LoVo (cell line): ENCODE measurements at regions not wholly inside any gene's neighbourhood (a gene's known extent, or its start where the extent isn't known, plus 50 kb on each side); places are given as distances from the start of the nearest gene placed in this dataset.
A peak's percentile ranks its signal among the peaks of the same experiment; 100 is the strongest.
"Not testable (repeated sequence)": the region's sequence is repeated elsewhere in the genome, so short reads cannot be mapped to it uniquely, and the experiment has no call there.

ENCODE experiments used
- DNase-seq: peaks from one replicate; pipeline ENCODE4 v3.0.0-alpha.2; 2016; ENCODE audit warnings: low spot score

GRCh38 chr20:1825938-1826445 lies 69.2 kb upstream of the SIRPA start:
- no peak for DNase-seq

GRCh38 chr20:1825507-1825906 lies 69.7 kb upstream of the SIRPA start:
- no peak for DNase-seq

- no peak for DNase-seq
Observed at GRCh38 chr20:1824834-1825233, 70.4 kb upstream of the SIRPA start.

- no peak for DNase-seq
Observed at GRCh38 chr20:1824181-1824580, 71.0 kb upstream of the SIRPA start.

GRCh38 chr20:1823450-1823844 lies 71.8 kb upstream of the SIRPA start:
- DNase-seq: no peak

GRCh38 chr20:1822564-1823449 lies 72.4 kb upstream of the SIRPA start:
- no peak for DNase-seq

- no peak for DNase-seq
Observed at GRCh38 chr20:1820138-1821079, 74.8 kb upstream of the SIRPA start.

- no peak for DNase-seq
Observed at GRCh38 chr20:1819311-1820137, 75.7 kb upstream of the SIRPA start.

DNA sequence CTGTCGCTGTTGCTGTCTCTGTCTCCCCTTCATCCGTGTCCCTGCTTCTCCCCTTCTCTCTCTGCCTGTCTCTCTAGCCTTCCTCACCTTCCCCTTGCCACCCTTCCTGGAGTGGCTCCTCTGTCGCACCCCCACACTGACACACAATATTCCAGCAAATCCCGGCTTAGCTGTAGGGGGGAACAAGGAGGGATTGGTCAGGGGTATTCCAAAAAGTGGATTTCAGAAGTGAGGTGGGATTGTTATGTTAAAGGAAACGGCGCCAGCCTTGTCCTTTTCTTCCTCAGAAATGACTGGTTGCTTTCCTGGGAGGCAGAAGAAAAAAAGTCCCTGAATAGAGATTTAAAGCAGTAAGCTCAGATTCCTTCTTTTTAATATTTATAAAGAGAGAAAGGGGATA lies 76.3 kb upstream of the SIRPA start:
- no peak for DNase-seq

DNA sequence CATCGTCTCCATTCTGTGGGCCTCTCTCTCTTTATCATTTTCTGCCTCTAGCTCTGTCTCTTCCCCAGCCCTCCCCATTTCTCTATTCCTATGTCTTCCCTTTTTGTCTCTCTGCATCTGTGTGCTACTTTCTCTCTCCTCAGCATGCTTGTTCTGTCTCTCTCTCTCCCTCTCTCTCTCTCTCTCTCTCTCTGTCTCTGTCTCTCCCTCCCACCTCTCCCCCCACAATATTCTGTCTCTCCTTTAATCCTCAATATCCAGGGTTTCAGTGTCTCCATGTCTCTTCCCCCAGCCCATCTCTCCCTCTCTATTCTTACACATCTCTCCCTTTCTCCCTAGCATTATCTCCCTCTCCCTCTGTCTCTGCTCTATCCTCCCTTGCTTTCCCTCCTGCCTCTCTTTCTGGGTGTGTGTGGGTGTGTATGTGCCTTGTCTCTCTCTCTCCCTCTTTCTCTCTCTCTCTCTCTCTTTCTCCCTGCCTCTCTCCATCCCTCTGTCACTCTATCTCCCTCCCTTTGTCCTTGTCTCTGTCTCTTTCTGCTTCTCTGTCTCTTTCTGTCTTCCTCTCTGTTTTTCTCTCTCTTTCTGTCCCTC lies 76.9 kb upstream of the SIRPA start:
- no peak for DNase-seq

DNA sequence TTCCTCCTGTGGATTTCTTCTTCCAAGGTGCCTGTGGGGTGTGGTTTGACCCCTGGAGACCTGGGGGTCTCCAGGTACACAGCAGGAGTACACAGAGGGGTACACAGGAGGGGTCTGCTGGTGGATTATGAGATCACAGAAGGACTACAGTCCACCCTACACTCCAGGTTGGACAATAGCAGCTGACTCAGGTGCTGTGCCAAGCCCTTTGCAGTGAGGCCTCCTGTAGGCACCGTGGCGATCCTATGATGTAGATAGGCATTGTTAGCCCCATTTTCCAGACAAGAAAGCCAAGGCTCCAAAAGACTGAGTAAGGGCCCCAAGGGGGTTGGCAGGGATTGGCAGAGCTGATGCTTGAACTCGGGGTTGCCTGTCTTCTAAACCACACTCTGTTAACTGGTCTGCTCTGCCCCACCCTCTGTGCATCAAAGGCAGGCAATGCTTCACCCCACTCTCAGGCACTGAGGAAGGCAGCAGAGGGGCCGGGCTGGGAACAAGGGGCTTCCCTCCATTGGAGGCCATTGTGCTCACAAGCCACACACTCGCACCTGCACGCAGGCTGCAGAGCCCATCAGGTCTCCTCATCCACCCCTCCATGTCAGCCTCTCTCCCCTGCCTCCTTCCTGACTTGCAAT lies 77.5 kb upstream of the SIRPA start:
- no peak for DNase-seq

- peak; percentile 43 for DNase-seq
Observed at GRCh38 chr20:1816384-1817381, 78.5 kb upstream of the SIRPA start.

DNA sequence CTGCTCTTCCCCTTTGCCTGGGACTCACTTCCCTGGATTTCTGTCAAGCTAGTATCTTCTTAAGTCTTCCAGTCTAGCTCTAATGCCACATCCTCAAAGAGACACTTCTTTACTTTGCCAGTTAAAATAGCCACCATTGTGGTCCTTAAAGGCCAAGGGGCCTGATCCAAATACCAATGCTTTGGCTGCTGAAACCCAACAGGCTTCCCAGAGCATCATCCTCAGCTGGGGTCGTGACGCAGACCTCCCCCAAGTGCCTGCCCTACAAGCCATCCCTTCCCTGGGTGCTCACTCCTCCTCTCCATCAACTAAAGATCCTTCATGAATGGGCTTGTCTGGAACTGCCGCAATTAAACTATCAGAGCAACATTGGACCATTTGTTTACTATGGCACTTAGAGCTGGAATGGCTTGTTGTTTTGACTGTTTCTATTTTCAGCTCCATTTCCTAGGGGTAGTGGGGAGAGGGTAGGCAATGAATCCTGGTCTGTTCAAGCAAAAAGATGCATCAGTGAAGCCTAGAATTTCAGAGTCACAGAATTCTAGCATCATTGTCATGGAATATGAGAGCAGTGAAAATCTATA lies 79.6 kb upstream of the SIRPA start:
- no peak for DNase-seq

- DNase-seq: not testable (repeated sequence)
Observed at GRCh38 chr20:1814861-1815260, 80.3 kb upstream of the SIRPA start.

- DNase-seq: no peak
Observed at GRCh38 chr20:1813674-1814635, 81.3 kb upstream of the SIRPA start.

DNA sequence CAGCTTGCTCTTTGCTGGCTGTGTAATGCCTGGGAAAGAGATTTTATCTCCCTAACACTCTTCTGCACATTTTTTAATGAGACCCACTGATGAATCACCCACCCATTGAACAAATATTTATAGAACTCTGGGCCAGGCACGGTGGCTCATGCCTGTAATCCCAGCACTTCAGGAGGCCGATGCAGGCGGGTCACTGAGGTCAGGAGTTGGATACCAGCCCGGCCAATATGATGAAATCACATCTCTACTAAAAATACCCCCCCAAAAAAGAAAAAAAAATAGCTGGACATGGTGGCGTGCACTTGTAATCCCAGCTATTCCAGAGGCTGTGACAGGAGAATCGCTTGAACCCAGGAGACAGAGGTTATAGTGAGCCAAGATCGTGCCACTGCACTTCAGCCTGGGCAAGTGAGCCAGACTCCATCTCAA lies 82.1 kb upstream of the SIRPA start:
- DNase-seq: peak; percentile 51

- DNase-seq: no peak
Observed at GRCh38 chr20:1811621-1812498, 83.3 kb upstream of the SIRPA start.
